K562 (cell line): ENCODE measurements at regions not wholly inside any gene's neighbourhood (a gene's known extent, or its start where the extent isn't known, plus 50 kb on each side); places are given as distances from the start of the nearest gene placed in this dataset.

Experiments
- MTA3 ChIP-seq: fragments of 450-650 bp; formaldehyde crosslinking; IDR thresholded peaks from 2 replicates; pipeline ENCODE4 v1.6.1; 2017; ENCODE audit warnings: mild to moderate bottlenecking, borderline replicate concordance
- TARDBP ChIP-seq: fragments of 450-650 bp; IDR thresholded peaks from 2 replicates; pipeline ENCODE4 v1.6.1; 2016
- YY1 ChIP-seq, 3 experiments: IDR thresholded peaks; 2 replicates each; pipeline ENCODE4 v1.6.1; 2011; ENCODE audit warnings: low read length in 2 of 3, mild to moderate bottlenecking in 2 of 3, moderate library complexity in 2 of 3, borderline replicate concordance in 1 of 3, control low read depth in 1 of 3, low read depth in 1 of 3; ENCODE audit not compliant: insufficient read depth in 3 of 3, insufficient replicate concordance in 2 of 3, control insufficient read depth in 1 of 3, insufficient read length in 1 of 3; ENCODE audit errors: extremely low read depth in 1 of 3
- ZBTB8A ChIP-seq: fragments of 450-650 bp; IDR thresholded peaks from 2 replicates; pipeline ENCODE4 v1.6.1; 2018; ENCODE audit warnings: mild to moderate bottlenecking, moderate library complexity; ENCODE audit not compliant: partially characterized antibody
- TF ChIP-seq, protein P1 (sequence below): fragments of 250-450 bp; sonication (Bioruptor Pico); IDR thresholded peaks from 2 replicates; pipeline ENCODE4 v1.4.0; 2020; ENCODE audit warnings: mild to moderate bottlenecking, moderate library complexity

DNA sequence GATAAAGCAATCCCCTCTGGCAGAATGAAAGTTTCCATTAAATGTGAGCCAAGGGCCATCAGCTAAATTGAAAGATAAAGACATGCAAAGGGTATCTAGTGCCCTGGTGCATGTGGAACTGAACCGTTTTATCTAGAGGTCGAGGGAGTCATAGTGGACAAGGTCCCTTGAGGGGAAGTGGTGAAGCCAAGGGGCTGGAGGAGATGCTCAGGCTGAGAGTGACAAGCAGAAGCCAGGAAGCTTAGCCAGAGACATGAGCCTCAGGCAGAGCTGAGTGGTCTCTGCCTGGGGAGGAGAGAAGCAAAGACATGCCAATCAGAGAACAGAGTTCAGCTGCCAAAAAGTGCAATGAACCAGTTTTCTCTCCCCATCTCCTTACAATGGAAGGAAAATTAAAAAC, 68.1 kb upstream of the SLC10A2 start:
- TF ChIP-seq TARDBP (no peak), MTA3 (no peak), YY1 (IDR thresholded peaks at IDR 0.05; ENCODE audit: borderline replicate concordance in 1 of 3, control insufficient read depth in 1 of 3, extremely low read depth in 1 of 3, insufficient read depth in 3 of 3, insufficient read length in 1 of 3, insufficient replicate concordance in 2 of 3, low read depth in 1 of 3, low read length in 2 of 3) (no peak), ZBTB8A (no peak)
- TF ChIP-seq, protein P1, sequence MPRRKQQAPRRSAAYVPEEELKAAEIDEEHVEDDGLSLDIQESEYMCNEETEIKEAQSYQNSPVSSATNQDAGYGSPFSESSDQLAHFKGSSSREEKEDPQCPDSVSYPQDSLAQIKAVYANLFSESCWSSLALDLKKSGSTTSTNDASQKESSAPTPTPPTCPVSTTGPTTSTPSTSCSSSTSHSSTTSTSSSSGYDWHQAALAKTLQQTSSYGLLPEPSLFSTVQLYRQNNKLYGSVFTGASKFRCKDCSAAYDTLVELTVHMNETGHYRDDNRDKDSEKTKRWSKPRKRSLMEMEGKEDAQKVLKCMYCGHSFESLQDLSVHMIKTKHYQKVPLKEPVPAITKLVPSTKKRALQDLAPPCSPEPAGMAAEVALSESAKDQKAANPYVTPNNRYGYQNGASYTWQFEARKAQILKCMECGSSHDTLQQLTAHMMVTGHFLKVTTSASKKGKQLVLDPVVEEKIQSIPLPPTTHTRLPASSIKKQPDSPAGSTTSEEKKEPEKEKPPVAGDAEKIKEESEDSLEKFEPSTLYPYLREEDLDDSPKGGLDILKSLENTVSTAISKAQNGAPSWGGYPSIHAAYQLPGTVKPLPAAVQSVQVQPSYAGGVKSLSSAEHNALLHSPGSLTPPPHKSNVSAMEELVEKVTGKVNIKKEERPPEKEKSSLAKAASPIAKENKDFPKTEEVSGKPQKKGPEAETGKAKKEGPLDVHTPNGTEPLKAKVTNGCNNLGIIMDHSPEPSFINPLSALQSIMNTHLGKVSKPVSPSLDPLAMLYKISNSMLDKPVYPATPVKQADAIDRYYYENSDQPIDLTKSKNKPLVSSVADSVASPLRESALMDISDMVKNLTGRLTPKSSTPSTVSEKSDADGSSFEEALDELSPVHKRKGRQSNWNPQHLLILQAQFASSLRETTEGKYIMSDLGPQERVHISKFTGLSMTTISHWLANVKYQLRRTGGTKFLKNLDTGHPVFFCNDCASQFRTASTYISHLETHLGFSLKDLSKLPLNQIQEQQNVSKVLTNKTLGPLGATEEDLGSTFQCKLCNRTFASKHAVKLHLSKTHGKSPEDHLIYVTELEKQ (CRISPR knock-in tag): no peak
